ENCODE measurements at regions not wholly inside any gene's neighbourhood (a gene's known extent, or its start where the extent isn't known, plus 50 kb on each side); places are given as distances from the start of the nearest gene placed in this dataset.
"Not testable (repeated sequence)": the region's sequence is repeated elsewhere in the genome, so short reads cannot be mapped to it uniquely, and the experiment has no call there.

GRCh38 chr2:160576054-160576499 lies 82.5 kb upstream of the RBMS1 start:
- Histone ChIP-seq H3K27ac (ENCODE audit: low read length) (no peak overlapping the region), H3K27me3 (ENCODE audit: control insufficient read depth, insufficient read depth, low read length) (no peaks in the 10 kb centered on the region), H3K4me1 (ENCODE audit: control insufficient read depth, insufficient read depth, low read length) (no peaks in the 10 kb centered on the region), H3K9me3 (ENCODE audit: control insufficient read depth, insufficient read depth, low read depth, low read length) (no peaks in the 10 kb centered on the region), H3K36me3 (ENCODE audit: control insufficient read depth, insufficient read depth, low read length) (no peaks in the 10 kb centered on the region), H3K4me3 (ENCODE audit: low read depth in 2 of 2, low read length in 2 of 2) (no peak overlapping the region)
- POLR2A ChIA-PET = no interaction called here
- DNase-seq (ENCODE audit: low read depth, low spot score) (no peak), ATAC-seq (no peak)
- no TSS peak for BruUV-seq (replicated peaks)
- TF ChIP-seq, protein P1, sequence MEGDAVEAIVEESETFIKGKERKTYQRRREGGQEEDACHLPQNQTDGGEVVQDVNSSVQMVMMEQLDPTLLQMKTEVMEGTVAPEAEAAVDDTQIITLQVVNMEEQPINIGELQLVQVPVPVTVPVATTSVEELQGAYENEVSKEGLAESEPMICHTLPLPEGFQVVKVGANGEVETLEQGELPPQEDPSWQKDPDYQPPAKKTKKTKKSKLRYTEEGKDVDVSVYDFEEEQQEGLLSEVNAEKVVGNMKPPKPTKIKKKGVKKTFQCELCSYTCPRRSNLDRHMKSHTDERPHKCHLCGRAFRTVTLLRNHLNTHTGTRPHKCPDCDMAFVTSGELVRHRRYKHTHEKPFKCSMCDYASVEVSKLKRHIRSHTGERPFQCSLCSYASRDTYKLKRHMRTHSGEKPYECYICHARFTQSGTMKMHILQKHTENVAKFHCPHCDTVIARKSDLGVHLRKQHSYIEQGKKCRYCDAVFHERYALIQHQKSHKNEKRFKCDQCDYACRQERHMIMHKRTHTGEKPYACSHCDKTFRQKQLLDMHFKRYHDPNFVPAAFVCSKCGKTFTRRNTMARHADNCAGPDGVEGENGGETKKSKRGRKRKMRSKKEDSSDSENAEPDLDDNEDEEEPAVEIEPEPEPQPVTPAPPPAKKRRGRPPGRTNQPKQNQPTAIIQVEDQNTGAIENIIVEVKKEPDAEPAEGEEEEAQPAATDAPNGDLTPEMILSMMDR (IDR thresholded peaks at IDR 0.05) = no peak
- TF ChIP-seq TCF7L2 (IDR thresholded peaks at IDR 0.05; ENCODE audit: low read depth, low read length) (no peak), POLR2AphosphoS5 (IDR thresholded peaks at IDR 0.05; ENCODE audit: low read depth, low read length) (no peak), SIN3A (IDR thresholded peaks at IDR 0.05; ENCODE audit: borderline replicate concordance, insufficient read depth, low read depth, low read length) (no peak)
- TF ChIP-seq, protein P2, sequence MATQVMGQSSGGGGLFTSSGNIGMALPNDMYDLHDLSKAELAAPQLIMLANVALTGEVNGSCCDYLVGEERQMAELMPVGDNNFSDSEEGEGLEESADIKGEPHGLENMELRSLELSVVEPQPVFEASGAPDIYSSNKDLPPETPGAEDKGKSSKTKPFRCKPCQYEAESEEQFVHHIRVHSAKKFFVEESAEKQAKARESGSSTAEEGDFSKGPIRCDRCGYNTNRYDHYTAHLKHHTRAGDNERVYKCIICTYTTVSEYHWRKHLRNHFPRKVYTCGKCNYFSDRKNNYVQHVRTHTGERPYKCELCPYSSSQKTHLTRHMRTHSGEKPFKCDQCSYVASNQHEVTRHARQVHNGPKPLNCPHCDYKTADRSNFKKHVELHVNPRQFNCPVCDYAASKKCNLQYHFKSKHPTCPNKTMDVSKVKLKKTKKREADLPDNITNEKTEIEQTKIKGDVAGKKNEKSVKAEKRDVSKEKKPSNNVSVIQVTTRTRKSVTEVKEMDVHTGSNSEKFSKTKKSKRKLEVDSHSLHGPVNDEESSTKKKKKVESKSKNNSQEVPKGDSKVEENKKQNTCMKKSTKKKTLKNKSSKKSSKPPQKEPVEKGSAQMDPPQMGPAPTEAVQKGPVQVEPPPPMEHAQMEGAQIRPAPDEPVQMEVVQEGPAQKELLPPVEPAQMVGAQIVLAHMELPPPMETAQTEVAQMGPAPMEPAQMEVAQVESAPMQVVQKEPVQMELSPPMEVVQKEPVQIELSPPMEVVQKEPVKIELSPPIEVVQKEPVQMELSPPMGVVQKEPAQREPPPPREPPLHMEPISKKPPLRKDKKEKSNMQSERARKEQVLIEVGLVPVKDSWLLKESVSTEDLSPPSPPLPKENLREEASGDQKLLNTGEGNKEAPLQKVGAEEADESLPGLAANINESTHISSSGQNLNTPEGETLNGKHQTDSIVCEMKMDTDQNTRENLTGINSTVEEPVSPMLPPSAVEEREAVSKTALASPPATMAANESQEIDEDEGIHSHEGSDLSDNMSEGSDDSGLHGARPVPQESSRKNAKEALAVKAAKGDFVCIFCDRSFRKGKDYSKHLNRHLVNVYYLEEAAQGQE (IDR thresholded peaks at IDR 0.05; ENCODE audit: insufficient read depth in 1 of 2, low read depth in 2 of 2, low read length in 1 of 2) = no peak
- in situ Hi-C loops (cut with HindIII; ENCODE audit: low pct_unique_long_range_greater_than_20kb, low sequenced_read_pairs) (no loop called here), intact Hi-C loops (cut with micrococcal nuclease; ENCODE audit: unreplicated experiment) (no loop called here)
- CTCF ChIA-PET = no interaction called here

DNA sequence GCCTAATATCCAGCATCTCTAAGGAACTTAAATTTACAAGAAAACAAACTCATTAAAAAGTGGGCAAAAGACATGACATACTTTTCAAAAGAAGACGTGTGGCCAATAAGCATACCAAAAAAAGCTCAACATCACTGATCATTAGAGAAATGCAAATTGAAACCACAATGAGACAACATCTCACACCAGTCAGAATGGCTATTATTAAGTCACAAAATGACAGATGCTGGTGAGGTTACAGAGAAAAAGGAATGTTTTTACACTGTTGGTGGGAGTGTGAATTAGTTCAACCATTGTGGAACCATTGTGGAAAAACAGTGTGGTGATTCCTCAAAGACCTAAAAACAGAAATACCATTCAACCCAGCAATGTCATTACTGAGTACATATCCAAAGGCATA lies 83.5 kb upstream of the RBMS1 start:
- in situ Hi-C loops (cut with HindIII; ENCODE audit: low pct_unique_long_range_greater_than_20kb, low sequenced_read_pairs); ATAC-seq; H3K27me3 ChIP-seq (ENCODE audit: control insufficient read depth, insufficient read depth, low read length); H3K27ac ChIP-seq (ENCODE audit: low read length); DNase-seq (ENCODE audit: low read depth, low spot score); CTCF ChIA-PET; H3K36me3 ChIP-seq (ENCODE audit: control insufficient read depth, insufficient read depth, low read length); BruUV-seq (replicated peaks); POLR2A ChIA-PET; H3K4me1 ChIP-seq (ENCODE audit: control insufficient read depth, insufficient read depth, low read length); intact Hi-C loops (cut with micrococcal nuclease; ENCODE audit: unreplicated experiment); H3K4me3 ChIP-seq (ENCODE audit: low read depth in 2 of 2, low read length in 2 of 2); H3K9me3 ChIP-seq (ENCODE audit: control insufficient read depth, insufficient read depth, low read depth, low read length): not testable (repeated sequence)

- H3K4me1 ChIP-seq (ENCODE audit: control insufficient read depth, insufficient read depth, low read length) = no peaks in the 10 kb centered on the region
- DNase-seq (ENCODE audit: low read depth, low spot score) (no peak), ATAC-seq (no peak)
- in situ Hi-C loops (cut with HindIII; ENCODE audit: low pct_unique_long_range_greater_than_20kb, low sequenced_read_pairs) = no loop called here
- no peaks in the 10 kb centered on the region for H3K27me3 ChIP-seq (ENCODE audit: control insufficient read depth, insufficient read depth, low read length)
- BruUV-seq (replicated peaks) = no TSS peak
- H3K4me3 ChIP-seq (ENCODE audit: low read depth in 2 of 2, low read length in 2 of 2) = no peak overlapping the region
- intact Hi-C loops (cut with micrococcal nuclease; ENCODE audit: unreplicated experiment) = no loop called here
- CTCF ChIA-PET = no interaction called here
- POLR2A ChIA-PET = no interaction called here
- no peaks in the 10 kb centered on the region for H3K36me3 ChIP-seq (ENCODE audit: control insufficient read depth, insufficient read depth, low read length)
- TF ChIP-seq, protein P1 (IDR thresholded peaks at IDR 0.05) = no peak
- TF ChIP-seq TCF7L2 (IDR thresholded peaks at IDR 0.05; ENCODE audit: low read depth, low read length) = no peak
- TF ChIP-seq, protein P2 (IDR thresholded peaks at IDR 0.05; ENCODE audit: insufficient read depth in 1 of 2, low read depth in 2 of 2, low read length in 1 of 2) = no peak
- no peak for TF ChIP-seq SIN3A (IDR thresholded peaks at IDR 0.05; ENCODE audit: borderline replicate concordance, insufficient read depth, low read depth, low read length)
- TF ChIP-seq POLR2AphosphoS5 (IDR thresholded peaks at IDR 0.05; ENCODE audit: low read depth, low read length) = no peak
- no peaks in the 10 kb centered on the region for H3K9me3 ChIP-seq (ENCODE audit: control insufficient read depth, insufficient read depth, low read depth, low read length)
- H3K27ac ChIP-seq (ENCODE audit: low read length) = no peak overlapping the region
These were observed 87.4 kb upstream of the RBMS1 start for GRCh38 chr2:160581035-160581434.

Data from Panc1 (cell line).